ENCODE measurements at regions not wholly inside any gene's neighbourhood (a gene's known extent, or its start where the extent isn't known, plus 50 kb on each side); places are given as distances from the start of the nearest gene placed in this dataset.

DNA sequence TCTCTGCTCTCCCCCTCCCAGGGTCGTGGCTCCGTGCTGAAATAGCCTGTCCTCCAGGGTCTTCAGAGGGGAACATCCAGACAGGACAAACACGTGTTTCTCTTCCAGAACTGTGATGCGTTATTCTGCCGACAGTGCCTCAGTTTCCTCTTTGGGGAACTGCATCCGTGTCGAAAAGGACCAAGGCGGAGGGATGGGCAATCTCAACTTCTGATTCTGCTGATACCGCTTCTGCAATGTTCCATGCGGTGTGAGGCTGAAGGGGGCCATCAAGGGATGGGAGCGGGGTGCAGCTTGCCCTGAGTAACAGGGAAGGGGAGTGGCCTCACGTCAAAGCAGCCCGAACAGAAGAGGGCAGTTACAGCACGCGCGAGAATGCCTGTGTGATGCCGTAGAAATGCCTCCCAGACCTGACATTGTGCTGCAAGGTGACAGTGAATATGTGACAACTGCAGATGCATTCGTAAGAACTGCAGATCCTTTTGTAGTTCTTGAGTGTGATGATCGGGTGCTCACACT is 275.7 kb downstream of the SHQ1 start:
- Histone ChIP-seq H3K36me3 (ENCODE audit: control insufficient read depth, insufficient read depth, low read length) (no peaks in the 10 kb centered on the region), H3K27ac (ENCODE audit: insufficient read depth, low read depth, low read length, poor library complexity, severe bottlenecking) (no peak overlapping the region), H3K9me3 (ENCODE audit: control insufficient read depth, low read length) (no peaks in the 10 kb centered on the region), H3K4me3 (ENCODE audit: insufficient read depth, low read depth, low read length) (no peak overlapping the region), H3K4me1 (ENCODE audit: control insufficient read depth, insufficient read depth, low read length) (peaks cover 5% of the 10 kb centered on the region), H3K27me3 (ENCODE audit: control insufficient read depth, insufficient read depth, low read length, poor library complexity, severe bottlenecking) (no peaks in the 10 kb centered on the region)
- WGBS, 2 experiments: 89 to 90% methylated on average over 19 of the region's 19 CpGs

DNA sequence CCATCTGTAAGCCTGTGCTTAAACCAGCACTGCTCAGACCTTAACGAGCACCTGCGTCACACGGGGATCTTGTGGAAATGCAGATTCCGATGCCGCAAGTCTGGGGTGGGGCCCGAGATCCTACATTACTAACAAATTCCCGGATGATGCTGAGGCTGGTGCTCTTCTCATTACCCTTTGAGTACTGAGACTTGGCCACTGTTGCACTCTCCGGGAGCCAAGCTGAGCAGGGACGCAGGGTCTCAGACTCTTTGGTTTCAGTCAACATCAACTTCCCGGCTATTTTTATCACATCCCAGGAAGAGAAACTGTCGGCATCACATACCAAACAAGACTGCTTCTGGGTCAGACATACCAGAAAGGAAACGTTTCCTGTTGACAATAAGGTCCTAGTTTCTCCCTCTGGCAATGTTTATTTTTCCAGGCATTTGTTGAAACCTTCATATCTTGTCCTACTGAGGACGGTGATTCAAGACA is 276.6 kb downstream of the SHQ1 start:
- Histone ChIP-seq H3K4me3 (ENCODE audit: insufficient read depth, low read depth, low read length) (no peak overlapping the region), H3K27me3 (ENCODE audit: control insufficient read depth, insufficient read depth, low read length, poor library complexity, severe bottlenecking) (no peaks in the 10 kb centered on the region), H3K4me1 (ENCODE audit: control insufficient read depth, insufficient read depth, low read length) (peaks cover 5% of the 10 kb centered on the region), H3K9me3 (ENCODE audit: control insufficient read depth, low read length) (no peaks in the 10 kb centered on the region), H3K36me3 (ENCODE audit: control insufficient read depth, insufficient read depth, low read length) (no peaks in the 10 kb centered on the region), H3K27ac (ENCODE audit: insufficient read depth, low read depth, low read length, poor library complexity, severe bottlenecking) (no peak overlapping the region)
- WGBS, 2 experiments: 87 to 89% methylated on average over 13 of the region's 13 CpGs

DNA sequence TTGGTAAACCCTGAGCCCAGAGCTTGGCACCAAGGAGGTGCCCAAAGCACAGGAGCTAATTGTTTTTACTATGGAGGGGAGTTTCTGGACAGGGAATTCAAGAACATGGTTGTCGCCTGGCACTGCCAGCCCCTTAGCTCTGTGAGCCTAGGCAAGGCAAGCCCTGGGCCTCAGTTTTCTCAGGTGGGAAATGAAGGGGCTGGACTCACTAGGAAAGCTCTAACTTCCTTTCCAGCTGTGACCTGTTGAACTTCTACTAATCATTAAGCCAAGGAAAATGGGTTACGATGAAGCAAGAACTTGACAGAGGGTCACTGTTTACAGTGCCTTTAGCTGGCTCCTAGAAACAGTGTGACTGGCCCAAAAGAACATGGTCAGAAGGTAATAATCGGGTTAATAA is 277.2 kb downstream of the SHQ1 start:
- 98% methylated on average over 2 to 3 of the region's 3 CpGs for WGBS, 2 experiments
- Histone ChIP-seq H3K27ac (ENCODE audit: insufficient read depth, low read depth, low read length, poor library complexity, severe bottlenecking) (no peak overlapping the region), H3K4me1 (ENCODE audit: control insufficient read depth, insufficient read depth, low read length) (peaks cover 5% of the 10 kb centered on the region), H3K9me3 (ENCODE audit: control insufficient read depth, low read length) (no peaks in the 10 kb centered on the region), H3K4me3 (ENCODE audit: insufficient read depth, low read depth, low read length) (no peak overlapping the region), H3K36me3 (ENCODE audit: control insufficient read depth, insufficient read depth, low read length) (no peaks in the 10 kb centered on the region), H3K27me3 (ENCODE audit: control insufficient read depth, insufficient read depth, low read length, poor library complexity, severe bottlenecking) (no peaks in the 10 kb centered on the region)

DNA sequence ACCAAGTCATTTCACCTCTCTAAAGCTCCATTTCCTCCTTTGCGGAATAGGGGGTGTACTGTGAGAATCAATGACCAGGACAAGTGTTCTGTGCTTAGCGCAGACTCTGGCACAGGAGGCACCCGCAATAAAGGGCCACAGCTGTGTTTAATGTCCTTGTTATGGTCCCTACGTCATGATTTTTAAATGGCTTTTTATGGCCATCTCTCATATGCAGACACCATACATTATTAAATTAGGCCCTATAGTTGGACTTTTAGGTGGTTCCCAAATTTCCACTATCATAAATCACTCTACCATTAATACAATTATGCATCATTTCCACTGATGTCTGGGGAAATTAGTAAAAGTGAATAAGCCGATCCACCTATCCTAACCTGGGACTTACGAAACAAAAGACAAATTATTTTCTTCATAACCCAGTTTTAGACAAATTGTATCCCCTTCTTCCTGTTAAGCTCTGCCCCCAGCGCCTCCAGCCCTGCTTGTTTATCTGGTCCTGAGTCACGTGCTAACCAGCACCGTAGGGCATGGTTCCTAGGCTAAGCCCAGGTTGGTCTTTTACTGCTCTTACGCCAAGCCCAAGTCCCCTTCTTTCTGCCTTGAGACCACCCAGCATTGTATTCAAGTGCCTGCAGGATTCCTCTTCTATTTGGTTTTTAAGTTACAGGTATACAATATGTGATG is 278.3 kb downstream of the SHQ1 start:
- peaks cover 5% of the 10 kb centered on the region for H3K4me1 ChIP-seq (ENCODE audit: control insufficient read depth, insufficient read depth, low read length)
- H3K27ac ChIP-seq (ENCODE audit: insufficient read depth, low read depth, low read length, poor library complexity, severe bottlenecking): no peak overlapping the region
- 92 to 96% methylated on average over 10 of the region's 10 CpGs for WGBS, 2 experiments

DNA sequence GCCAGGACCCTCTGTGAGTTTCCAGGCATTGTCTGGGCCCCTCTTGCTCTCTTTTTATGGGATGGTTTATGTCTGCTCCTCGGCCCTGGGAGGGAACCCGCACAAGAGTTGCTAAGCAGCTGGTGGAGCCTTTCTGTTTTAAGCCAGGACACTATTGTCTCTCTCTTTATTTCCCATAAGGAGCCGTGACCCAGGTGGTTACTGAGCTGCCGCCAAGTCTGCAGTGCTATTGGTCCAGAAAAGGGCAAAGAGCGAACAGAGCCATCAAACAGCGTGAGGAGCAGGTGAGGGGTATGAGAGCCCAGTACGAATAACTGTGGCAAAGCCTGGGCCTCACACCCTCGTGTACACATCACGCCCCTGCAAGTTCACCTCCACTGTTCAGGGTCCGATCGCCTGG is 280.2 kb downstream of the SHQ1 start:
- Histone ChIP-seq H3K9me3 (ENCODE audit: control insufficient read depth, low read length) (no peaks in the 10 kb centered on the region), H3K36me3 (ENCODE audit: control insufficient read depth, insufficient read depth, low read length) (no peaks in the 10 kb centered on the region), H3K27me3 (ENCODE audit: control insufficient read depth, insufficient read depth, low read length, poor library complexity, severe bottlenecking) (no peaks in the 10 kb centered on the region), H3K4me1 (ENCODE audit: control insufficient read depth, insufficient read depth, low read length) (peaks cover 5% of the 10 kb centered on the region), H3K27ac (ENCODE audit: insufficient read depth, low read depth, low read length, poor library complexity, severe bottlenecking) (no peak overlapping the region), H3K4me3 (ENCODE audit: insufficient read depth, low read depth, low read length) (no peak overlapping the region)
- WGBS, 2 experiments: 87 to 91% methylated on average over 11 of the region's 11 CpGs

More for the DNA sequence above, 278.3 kb downstream of the SHQ1 start:
- Histone ChIP-seq H3K27me3 (ENCODE audit: control insufficient read depth, insufficient read depth, low read length, poor library complexity, severe bottlenecking) (no peaks in the 10 kb centered on the region), H3K36me3 (ENCODE audit: control insufficient read depth, insufficient read depth, low read length) (no peaks in the 10 kb centered on the region), H3K4me3 (ENCODE audit: insufficient read depth, low read depth, low read length) (no peak overlapping the region), H3K9me3 (ENCODE audit: control insufficient read depth, low read length) (no peaks in the 10 kb centered on the region)

DNA sequence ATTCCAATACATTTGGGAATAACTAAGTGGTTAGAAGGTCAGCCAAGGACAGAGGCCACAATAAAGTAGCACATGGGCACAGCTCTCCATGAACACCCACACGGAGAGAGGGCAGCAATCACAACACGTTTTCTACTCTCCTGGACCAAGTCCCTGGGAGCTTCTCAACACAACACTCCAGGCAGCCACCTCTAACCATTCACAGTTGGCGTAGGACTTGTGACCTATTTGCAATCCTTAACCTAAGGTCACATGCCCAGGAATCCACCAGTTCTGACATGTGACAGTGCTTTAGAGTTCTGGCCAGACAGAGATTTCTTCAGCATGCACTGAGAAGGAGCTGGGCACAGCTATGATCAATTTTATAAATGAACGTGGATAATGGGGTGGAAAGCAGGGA is 280.8 kb downstream of the SHQ1 start:
- Histone ChIP-seq H3K27me3 (ENCODE audit: control insufficient read depth, insufficient read depth, low read length, poor library complexity, severe bottlenecking) (no peaks in the 10 kb centered on the region), H3K4me1 (ENCODE audit: control insufficient read depth, insufficient read depth, low read length) (peaks cover 5% of the 10 kb centered on the region), H3K27ac (ENCODE audit: insufficient read depth, low read depth, low read length, poor library complexity, severe bottlenecking) (no peak overlapping the region), H3K4me3 (ENCODE audit: insufficient read depth, low read depth, low read length) (no peak overlapping the region), H3K9me3 (ENCODE audit: control insufficient read depth, low read length) (no peaks in the 10 kb centered on the region), H3K36me3 (ENCODE audit: control insufficient read depth, insufficient read depth, low read length) (no peaks in the 10 kb centered on the region)
- WGBS, 2 experiments: 85 to 89% methylated on average over 4 of the region's 4 CpGs

DNA sequence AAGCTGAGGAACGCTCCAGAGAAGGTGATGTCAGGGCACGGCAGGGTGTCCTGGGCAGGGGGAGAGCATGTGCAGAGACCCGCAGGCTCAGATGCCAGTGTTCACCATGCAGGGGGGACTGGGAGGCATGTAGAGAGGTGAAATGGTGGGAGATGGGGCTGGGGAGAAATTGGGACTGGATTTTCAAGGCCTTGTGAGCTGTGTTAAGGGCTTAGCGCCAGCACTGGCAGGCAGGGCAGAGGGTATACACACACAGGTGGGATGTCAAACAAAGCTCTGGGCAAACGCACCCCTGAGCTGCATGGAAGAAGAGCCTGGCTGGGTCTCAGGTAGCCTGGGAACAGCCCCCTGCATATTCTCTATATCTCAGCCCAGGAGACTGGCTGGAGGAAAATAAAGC is 282.7 kb downstream of the SHQ1 start:
- Histone ChIP-seq H3K27ac (ENCODE audit: insufficient read depth, low read depth, low read length, poor library complexity, severe bottlenecking) (no peak overlapping the region), H3K4me3 (ENCODE audit: insufficient read depth, low read depth, low read length) (no peak overlapping the region), H3K36me3 (ENCODE audit: control insufficient read depth, insufficient read depth, low read length) (no peaks in the 10 kb centered on the region), H3K9me3 (ENCODE audit: control insufficient read depth, low read length) (no peaks in the 10 kb centered on the region), H3K27me3 (ENCODE audit: control insufficient read depth, insufficient read depth, low read length, poor library complexity, severe bottlenecking) (no peaks in the 10 kb centered on the region), H3K4me1 (ENCODE audit: control insufficient read depth, insufficient read depth, low read length) (peaks cover 5% of the 10 kb centered on the region)
- 82 to 86% methylated on average over 5 of the region's 5 CpGs for WGBS, 2 experiments

DNA sequence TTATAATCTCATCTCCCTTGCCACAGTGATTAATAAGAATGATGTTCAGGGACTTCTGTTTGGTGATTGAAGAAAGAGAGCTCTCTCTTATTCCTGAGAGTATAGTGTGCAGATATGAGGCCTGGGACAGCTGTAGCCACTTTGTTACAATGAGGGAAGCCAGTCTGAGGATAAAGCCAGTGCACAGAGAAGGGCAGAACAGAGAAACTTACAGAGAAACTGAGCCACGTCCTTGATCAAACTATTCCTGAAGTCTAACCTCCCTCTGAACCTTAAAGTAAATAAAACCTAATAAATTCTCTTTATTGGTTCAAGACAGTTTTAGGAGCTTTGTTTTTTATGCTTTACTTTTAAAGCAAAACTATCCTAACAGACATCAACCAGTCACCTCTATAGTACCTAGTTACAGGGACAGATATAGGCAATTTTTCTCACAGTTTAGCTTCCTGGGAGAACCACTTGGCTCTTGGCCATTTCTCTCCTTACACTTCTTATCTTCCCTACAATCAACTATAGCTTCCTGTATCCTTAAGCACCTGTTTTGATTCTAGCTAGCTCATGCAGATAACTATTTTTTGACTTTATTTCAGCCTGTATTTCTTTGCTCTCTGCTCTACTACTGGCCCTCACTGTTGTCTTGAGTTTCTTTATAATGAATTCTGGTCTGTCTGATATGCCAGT is 284.4 kb downstream of the SHQ1 start:
- H3K4me3 ChIP-seq (ENCODE audit: insufficient read depth, low read depth, low read length): no peak overlapping the region
- H3K4me1 ChIP-seq (ENCODE audit: control insufficient read depth, insufficient read depth, low read length): peaks cover 5% of the 10 kb centered on the region
- H3K9me3 ChIP-seq (ENCODE audit: control insufficient read depth, low read length): no peaks in the 10 kb centered on the region
- WGBS, 2 experiments: 91 to 100% methylated on average over 1 of the region's 1 CpG
- H3K36me3 ChIP-seq (ENCODE audit: control insufficient read depth, insufficient read depth, low read length): no peaks in the 10 kb centered on the region
- no peak overlapping the region for H3K27ac ChIP-seq (ENCODE audit: insufficient read depth, low read depth, low read length, poor library complexity, severe bottlenecking)
- no peaks in the 10 kb centered on the region for H3K27me3 ChIP-seq (ENCODE audit: control insufficient read depth, insufficient read depth, low read length, poor library complexity, severe bottlenecking)

DNA sequence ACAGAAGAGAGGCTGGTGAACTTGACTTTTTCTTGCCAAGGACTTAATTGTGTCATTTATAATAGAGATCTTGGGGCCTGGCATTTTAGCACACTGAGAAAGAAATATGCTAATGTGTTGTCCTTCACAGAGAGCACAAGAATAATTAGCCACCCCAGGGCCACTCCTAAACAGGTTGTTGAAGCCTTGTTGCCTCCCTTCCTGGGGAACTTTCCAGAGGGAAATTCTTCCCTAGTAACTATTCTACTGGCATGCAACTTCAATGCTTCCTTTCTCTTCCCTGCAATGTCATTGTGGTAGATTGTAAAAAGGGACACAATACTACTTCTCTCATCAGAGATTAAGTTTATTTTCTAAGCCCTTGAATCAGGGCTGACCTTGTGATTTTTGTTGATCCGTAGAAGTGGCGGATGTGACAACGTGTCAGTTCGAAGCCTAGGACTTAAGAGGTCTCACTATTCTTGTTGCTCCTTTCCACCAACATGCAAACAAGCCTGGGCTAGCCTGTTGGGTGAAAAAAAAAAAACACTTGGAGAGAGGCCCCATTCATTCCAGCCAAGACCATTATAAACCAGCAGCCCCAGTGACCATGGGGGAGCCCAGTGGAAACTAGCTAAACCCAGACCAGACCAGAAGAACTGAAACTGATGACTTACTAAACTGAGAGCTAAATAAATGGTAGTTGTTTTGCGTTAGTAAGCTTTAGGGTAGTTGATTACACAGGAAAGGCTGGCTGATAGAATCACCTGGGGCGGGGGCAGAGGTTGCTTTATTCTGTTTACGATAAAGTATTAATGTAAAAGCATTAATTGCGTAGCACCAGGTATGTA is 287.2 kb downstream of the SHQ1 start:
- no peaks in the 10 kb centered on the region for H3K27me3 ChIP-seq (ENCODE audit: control insufficient read depth, insufficient read depth, low read length, poor library complexity, severe bottlenecking)
- H3K4me3 ChIP-seq (ENCODE audit: insufficient read depth, low read depth, low read length): no peak overlapping the region
- WGBS, 2 experiments: 65 to 70% methylated on average over 8 of the region's 8 CpGs
- H3K4me1 ChIP-seq (ENCODE audit: control insufficient read depth, insufficient read depth, low read length): no peaks in the 10 kb centered on the region
- no peaks in the 10 kb centered on the region for H3K36me3 ChIP-seq (ENCODE audit: control insufficient read depth, insufficient read depth, low read length)
- no peaks in the 10 kb centered on the region for H3K9me3 ChIP-seq (ENCODE audit: control insufficient read depth, low read length)
- peak overlapping the region; percentile 8 for H3K27ac ChIP-seq (ENCODE audit: insufficient read depth, low read depth, low read length, poor library complexity, severe bottlenecking)

DNA sequence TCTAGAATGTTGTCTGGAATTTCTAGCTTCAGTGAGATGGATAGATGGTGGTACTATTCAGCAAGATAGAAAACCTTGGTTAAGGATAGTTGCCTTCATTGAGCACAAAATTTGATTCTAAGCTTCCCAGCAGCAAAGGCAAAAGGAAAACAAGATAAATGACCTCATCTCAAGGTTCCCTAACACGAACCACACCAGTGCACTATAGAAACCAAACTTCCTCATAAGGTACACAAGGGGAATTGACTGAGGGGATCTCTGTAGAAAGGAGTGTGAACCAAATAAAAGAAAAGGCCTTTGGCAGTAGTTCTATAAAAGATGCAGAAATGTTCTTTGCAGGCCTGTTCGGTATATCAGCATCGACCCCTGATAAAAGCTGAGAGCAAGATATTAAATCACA is 288.9 kb downstream of the SHQ1 start:
- 85 to 96% methylated on average over 2 to 3 of the region's 3 CpGs for whole genome bisulfite sequencing, 2 experiments
- H3K4me3 ChIP-seq (ENCODE audit: insufficient read depth, low read depth, low read length): no peak overlapping the region
- H3K9me3 ChIP-seq (ENCODE audit: control insufficient read depth, low read length): no peaks in the 10 kb centered on the region
- no peak overlapping the region for H3K27ac ChIP-seq (ENCODE audit: insufficient read depth, low read depth, low read length, poor library complexity, severe bottlenecking)
- H3K4me1 ChIP-seq (ENCODE audit: control insufficient read depth, insufficient read depth, low read length): no peaks in the 10 kb centered on the region
- H3K27me3 ChIP-seq (ENCODE audit: control insufficient read depth, insufficient read depth, low read length, poor library complexity, severe bottlenecking): no peaks in the 10 kb centered on the region
- H3K36me3 ChIP-seq (ENCODE audit: control insufficient read depth, insufficient read depth, low read length): no peaks in the 10 kb centered on the region
